ENCODE measurements at regions not wholly inside any gene's neighbourhood (a gene's known extent, or its start where the extent isn't known, plus 50 kb on each side); places are given as distances from the start of the nearest gene placed in this dataset.
"Not testable (repeated sequence)": the region's sequence is repeated elsewhere in the genome, so short reads cannot be mapped to it uniquely, and the experiment has no call there.

GRCh38 chr18:21928925-21929324 lies 188.3 kb downstream of the MIB1 start:
- DNase-seq, result no peak

- no peak for DNase-seq
Measured at GRCh38 chr18:21930177-21930576, 189.6 kb downstream of the MIB1 start.

- DNase-seq, result no peak
Measured at GRCh38 chr18:21933931-21934765, 193.6 kb downstream of the MIB1 start.

- no peak for DNase-seq
Measured at GRCh38 chr18:21934766-21935015, 194.1 kb downstream of the MIB1 start.

- no peak for DNase-seq
Measured at GRCh38 chr18:21943456-21943855, 202.9 kb downstream of the MIB1 start.

GRCh38 chr18:21949326-21950015 lies 208.9 kb downstream of the MIB1 start:
- no peak for DNase-seq

GRCh38 chr18:21955757-21956652 lies 213.4 kb upstream of the GATA6 start:
- DNase-seq, result peak; percentile 54

- no peak for DNase-seq
Measured at GRCh38 chr18:21958263-21958662, 211.1 kb upstream of the GATA6 start.

- DNase-seq, result no peak
Measured at GRCh38 chr18:21958707-21959450, 210.5 kb upstream of the GATA6 start.

GRCh38 chr18:21960189-21960588 lies 209.2 kb upstream of the GATA6 start:
- no peak for DNase-seq

- DNase-seq, result no peak
Measured at GRCh38 chr18:21963336-21963735, 206.1 kb upstream of the GATA6 start.

GRCh38 chr18:21968338-21968737 lies 201.1 kb upstream of the GATA6 start:
- no peak for DNase-seq

- DNase-seq, result no peak
Measured at GRCh38 chr18:21972281-21972680, 197.1 kb upstream of the GATA6 start.

GRCh38 chr18:21975954-21976353 lies 193.4 kb upstream of the GATA6 start:
- not testable (repeated sequence) for DNase-seq

GRCh38 chr18:21978546-21979170 lies 190.7 kb upstream of the GATA6 start:
- no peak for DNase-seq

- no peak for DNase-seq
Measured at GRCh38 chr18:21979171-21979560, 190.2 kb upstream of the GATA6 start.

- no peak for DNase-seq
Measured at GRCh38 chr18:21979759-21980158, 189.6 kb upstream of the GATA6 start.

- DNase-seq, result no peak
Measured at GRCh38 chr18:21980744-21981143, 188.6 kb upstream of the GATA6 start.

- DNase-seq, result not testable (repeated sequence)
Measured at GRCh38 chr18:21981489-21981888, 187.9 kb upstream of the GATA6 start.

- no peak for DNase-seq
Measured at GRCh38 chr18:21991081-21991534, 178.3 kb upstream of the GATA6 start.

GRCh38 chr18:21991886-21992285 lies 177.5 kb upstream of the GATA6 start:
- DNase-seq, result no peak

GRCh38 chr18:21996351-21996826 lies 173.0 kb upstream of the GATA6 start:
- DNase-seq, result no peak
